ENCODE measurements at regions not wholly inside any gene's neighbourhood (a gene's known extent, or its start where the extent isn't known, plus 50 kb on each side); places are given as distances from the start of the nearest gene placed in this dataset.
"Not testable (repeated sequence)": the region's sequence is repeated elsewhere in the genome, so short reads cannot be mapped to it uniquely, and the experiment has no call there.

DNA sequence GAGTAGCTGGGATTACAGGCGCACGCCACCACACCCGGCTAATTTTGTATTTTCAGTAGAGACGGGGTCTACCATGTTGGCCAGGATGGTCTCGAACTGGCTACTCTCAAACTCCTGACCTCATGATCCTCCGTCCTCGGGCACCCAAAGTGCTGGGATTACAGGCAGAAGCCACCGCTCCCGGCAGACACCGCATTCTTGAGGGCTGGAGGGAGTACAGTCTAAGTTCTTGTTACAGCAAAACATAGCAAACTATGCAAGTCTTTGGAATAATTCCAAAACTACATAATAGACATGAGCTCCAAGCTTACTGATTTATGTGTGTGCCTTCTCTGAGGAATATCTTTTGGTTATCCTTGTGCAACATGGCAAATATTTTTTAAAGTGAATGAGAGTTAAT, 299.1 kb upstream of the ZNF658 start:
- peak; percentile 43 for DNase-seq (ENCODE audit: low spot score)

DNA sequence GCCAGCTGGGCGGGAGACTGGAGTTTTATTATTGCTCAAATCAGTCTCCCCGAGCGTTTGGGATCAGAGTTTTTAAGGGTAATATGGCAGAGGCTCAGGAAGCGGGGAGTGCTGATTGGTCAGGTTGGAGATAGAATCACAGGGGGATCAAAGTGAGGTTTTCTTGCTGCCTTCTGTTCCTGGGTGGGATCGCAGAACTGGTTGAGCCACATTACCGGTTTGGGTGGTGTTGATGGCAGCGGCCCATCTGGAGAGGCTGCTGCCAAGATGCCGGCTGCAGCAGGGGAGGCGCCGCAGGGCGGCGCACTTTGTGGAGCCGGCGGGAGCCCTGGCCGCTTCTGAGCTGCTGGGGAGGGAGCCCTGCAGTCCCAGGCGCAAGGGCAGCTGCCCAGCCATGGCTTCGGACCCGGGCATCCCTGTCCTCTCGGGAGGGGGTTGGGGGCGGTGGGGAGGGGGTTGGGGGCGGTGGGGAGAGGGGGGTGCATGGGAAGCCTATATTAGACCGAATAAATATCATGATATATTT, 268.9 kb upstream of the ZNF658 start:
- DNase-seq (ENCODE audit: low spot score); intact Hi-C loops (cut with DNase I); ATAC-seq: not testable (repeated sequence)

More for the DNA sequence above, 299.1 kb upstream of the ZNF658 start:
- ATAC-seq; intact Hi-C loops (cut with DNase I): not testable (repeated sequence)

DNA sequence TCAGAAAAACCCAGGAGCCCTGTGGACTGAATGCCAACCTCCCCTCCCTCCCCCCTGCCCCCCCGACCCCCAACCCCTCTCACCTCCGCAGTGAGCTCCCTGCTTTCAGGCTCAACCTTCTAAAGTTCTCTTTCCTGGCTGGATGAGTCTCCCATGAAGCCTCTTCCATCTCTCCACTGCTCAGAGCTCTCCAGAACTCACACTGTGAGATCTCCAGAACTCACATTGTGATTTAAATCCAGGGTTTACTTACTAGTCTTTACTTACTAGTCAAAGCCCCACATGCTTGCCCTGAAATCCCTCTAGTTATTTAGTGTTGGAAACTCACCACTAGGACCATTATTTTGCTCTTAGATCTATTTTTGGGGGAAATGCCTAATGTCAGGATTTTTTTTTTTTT, 252.8 kb upstream of the ZNF658 start:
- intact Hi-C loops (cut with DNase I); ATAC-seq; DNase-seq (ENCODE audit: low spot score): not testable (repeated sequence)

DNA sequence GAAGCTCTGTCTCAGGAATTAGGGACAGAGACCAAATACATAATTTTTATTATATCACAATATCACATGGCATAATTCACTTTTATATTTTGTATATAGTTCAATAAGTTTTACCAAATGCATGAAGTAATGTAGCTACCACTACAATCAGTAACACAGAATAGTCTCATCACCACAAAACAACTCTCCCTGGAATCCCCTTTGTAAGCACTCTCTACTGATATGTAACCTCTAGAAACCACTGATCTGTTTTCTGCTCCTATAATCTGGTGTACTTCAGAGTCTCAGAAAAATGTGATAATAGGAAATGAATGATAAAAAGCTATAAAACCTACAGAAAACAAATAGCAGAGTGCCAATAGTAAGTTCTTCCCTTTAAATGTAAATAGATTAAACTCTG, 210.3 kb upstream of the ZNF658 start:
- intact Hi-C loops (cut with DNase I); DNase-seq (ENCODE audit: low spot score); ATAC-seq: not testable (repeated sequence)

DNA sequence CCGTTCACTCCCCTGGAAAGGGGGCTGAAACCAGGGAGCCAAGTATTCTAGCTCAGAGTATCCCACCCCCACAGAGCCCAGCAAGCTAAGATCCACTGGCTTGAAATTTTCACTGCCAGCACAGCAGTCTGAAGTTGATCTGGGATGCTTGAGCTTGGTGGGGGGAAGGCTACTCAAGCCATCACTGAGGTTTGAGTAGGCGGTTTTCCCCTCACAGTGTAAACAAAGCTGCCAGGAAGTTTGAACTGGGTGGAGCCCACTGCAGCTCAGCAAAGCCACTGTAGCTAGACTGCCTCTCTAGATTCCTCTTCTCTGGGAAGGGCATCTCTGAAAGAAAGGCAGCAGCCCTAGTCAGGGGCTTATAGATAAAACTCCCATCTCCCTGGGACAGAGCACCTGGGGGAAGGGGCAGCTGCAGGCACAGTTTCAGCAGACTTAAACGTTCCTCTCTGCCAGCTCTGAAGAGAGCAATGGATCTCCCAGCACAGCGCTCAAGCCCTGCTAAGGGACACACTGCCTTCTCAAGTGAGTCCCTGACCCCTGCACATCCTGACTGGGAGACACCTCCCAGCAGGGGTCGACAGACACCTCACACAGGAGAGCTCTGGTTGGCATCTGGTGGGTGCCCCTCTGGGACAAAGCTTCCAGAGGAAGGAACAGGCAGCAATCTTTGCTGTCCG, 204.8 kb upstream of the ZNF658 start:
- not testable (repeated sequence) for ATAC-seq

DNA sequence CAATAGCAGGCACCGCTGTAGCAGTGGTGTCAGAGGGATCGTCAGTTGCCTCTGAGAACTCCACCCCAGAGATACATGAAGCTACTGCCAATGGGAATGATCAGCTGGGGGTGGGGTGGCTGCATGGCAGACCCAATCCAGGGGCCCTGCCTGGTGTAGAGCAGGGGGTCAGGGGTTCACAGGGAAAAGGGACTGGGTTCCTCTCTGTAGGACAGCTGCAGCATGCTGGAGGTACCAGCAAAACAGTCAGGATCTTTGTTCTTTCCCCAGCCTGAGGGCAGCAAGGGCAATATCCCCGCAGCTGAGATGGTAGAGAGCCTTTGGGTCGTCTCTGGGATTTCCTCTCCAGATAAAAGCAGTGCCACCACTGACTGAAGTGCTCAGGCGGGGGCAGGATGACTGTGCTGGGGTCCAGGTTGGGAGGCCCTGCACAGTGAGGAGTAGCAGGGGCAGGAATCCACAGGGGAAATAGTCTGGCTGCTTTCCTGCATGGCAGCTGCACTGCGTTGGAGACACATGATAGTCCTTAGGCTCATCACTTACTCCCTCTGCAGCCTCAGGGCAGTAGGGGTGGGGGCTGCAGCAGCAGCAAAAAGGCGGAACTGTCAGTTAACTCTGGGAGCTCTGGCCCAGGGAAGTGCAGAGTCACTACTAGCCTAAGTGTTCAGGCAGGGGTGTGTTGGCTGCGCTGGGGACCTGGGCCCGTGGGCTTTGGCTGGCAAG, 203.0 kb upstream of the ZNF658 start:
- intact Hi-C loops (cut with DNase I); DNase-seq (ENCODE audit: low spot score); ATAC-seq: not testable (repeated sequence)

More for the DNA sequence above, 204.8 kb upstream of the ZNF658 start:
- DNase-seq (ENCODE audit: low spot score); intact Hi-C loops (cut with DNase I): not testable (repeated sequence)

DNA sequence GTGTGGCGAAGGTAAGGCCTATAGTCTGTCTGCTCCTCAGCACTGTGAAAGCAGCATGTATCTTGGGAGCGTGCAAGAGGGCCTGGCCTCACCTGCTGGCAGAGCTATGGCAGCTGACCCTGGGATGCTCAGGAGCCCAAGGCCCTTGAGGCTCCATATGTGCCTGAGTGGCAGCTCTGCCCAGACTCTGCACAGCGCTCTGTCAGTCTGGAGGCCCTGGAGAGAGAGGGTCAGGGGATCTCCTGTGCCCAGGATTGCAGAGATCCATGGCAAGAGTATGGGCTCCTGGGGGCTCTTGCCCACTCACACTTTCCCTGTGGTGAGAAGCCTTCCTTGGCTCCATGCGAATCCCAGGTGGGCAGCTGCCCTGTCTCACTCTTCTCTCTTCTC, 202.5 kb upstream of the ZNF658 start:
- DNase-seq (ENCODE audit: low spot score); ATAC-seq; intact Hi-C loops (cut with DNase I): not testable (repeated sequence)

DNA sequence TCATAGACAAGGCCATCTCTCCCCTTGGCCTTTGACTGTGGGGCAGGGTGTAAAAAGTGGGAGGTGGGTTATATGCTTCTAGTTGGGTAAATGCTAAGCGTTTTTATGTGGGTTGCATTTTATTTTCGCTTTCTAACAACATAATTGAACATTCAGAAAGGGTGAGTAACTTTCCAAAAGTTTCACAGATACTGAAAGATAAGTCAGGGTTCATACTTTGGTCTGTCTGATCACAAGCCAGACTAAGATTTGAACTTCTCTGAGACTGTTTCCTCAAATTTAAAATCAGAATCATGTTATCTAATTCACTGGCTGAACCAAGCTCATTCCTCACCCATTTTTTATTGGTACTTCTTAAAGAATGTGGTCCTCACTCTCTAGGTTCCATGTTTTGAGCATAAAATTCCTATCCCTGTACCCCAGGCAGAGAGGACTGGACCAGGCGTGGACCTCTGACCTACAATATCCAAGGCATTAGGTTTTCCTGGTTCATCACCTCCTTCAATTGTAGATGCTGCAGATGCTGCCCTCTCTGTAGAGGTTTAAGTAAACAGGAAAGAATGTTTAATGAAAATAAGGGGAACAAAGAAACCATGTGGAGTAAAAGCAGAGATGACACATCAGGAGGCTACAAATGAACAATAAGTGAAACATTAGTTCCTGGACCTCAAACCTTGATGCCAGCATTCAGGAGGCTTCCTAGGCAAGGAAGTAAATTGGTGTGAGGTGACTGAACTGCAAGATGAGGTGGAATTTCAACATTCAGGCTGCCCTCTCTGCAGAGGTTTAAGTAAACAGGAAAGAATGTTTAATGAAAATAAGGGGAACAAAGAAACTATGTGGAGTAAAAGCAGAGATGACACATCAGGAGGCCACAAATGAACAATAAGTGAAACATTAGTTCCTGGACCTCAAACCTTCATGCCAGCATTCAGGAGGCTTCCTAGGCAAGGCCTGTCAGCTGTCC, 198.8 kb upstream of the ZNF658 start:
- DNase-seq (ENCODE audit: low spot score); ATAC-seq; intact Hi-C loops (cut with DNase I): not testable (repeated sequence)

DNA sequence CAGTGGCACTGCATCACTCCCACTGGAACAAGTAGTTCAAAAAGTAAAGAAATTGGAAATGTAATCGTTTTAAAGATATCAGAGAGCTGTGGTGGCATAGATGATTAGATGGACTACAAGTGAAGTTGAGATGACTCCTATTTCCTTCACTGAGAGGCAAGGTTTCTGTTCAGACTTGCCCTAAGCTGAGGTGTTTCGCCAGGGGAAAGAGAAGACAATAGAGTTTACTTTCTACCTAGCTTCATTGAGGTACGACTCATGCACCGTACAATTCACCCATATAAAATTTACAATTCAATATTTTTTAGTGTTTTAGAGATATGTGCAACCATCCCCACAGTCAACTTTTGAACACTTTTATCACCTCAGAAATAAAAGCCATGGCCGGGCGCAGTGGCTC, 189.0 kb upstream of the ZNF658 start:
- ATAC-seq; DNase-seq (ENCODE audit: low spot score); intact Hi-C loops (cut with DNase I): not testable (repeated sequence)

DNA sequence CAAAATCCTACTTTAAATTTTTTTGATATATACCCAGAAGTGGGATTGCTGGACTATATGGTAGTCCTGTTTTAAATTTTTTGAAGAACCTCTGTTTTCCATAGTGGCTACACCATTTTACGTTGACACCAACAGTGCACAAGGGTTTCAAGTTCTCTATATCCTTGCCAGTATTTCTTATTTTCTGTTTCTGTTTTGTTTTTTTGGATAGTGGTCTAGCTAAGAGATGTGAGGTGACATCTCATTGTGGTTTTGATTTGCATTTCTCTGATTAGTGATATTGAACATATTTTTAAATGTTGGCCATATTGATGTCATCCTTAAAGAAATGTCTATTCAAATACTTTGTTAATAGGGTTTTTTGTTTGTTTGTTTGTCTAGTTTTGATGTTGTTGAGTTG, 187.7 kb upstream of the ZNF658 start:
- ATAC-seq; intact Hi-C loops (cut with DNase I); DNase-seq (ENCODE audit: low spot score): not testable (repeated sequence)

DNA sequence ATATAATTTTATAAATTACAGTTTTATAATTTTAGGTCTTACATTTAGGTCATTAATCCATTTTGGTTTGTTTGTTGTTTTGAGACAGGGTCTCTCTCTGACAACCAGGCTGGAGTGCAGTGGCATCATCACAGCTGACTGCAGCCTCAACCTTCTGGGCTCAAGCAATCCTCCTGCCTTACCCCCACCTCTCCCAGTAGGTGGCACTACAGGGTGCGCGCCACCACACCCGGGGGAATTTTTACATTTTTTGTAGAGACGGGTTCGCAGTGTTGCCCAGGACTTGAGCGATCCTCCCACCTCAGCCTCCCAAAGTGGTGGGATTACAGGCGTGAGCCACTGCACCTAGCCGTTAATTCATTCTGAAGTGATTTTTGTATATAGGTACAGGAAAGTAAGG, 187.0 kb upstream of the ZNF658 start:
- intact Hi-C loops (cut with DNase I); ATAC-seq; DNase-seq (ENCODE audit: low spot score): not testable (repeated sequence)

DNA sequence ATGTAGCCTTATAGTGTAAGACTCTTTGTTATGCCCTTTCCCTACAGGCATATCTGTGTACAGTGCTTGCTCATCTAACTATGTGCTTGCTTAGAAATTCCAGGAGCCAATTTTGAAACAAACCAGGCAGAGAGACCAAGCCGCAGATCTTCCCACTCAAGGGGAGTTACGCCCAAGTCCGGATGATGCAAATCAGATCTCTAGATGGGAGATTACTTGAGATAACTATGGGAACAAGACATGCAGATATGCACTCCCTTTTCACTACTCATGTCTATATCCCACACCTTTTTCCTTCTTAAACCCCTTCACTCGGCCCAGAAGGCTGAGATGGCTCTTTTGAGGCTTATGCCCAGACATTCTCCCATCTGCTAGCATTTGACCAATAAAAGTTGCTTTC, 179.7 kb upstream of the ZNF658 start:
- ATAC-seq; DNase-seq (ENCODE audit: low spot score); intact Hi-C loops (cut with DNase I): not testable (repeated sequence)

DNA sequence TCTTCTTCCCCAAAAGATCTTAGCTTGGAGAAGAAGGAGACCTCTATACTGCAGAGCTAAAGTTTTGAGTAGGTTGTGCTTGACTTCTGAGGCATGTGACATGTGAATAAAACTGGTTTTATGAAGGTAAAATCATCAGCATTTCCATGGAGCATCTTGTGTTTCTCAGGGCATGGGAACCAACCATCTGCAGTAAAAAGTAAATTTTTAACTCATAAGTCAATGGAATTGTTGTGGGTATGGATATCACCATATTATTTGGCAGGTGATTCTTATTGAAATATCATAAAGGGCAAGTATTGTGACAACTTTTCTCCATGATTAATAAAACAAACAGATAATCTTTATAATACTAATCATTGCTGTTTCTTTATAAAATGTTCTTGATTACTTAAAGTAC, 173.0 kb upstream of the ZNF658 start:
- intact Hi-C loops (cut with DNase I); ATAC-seq; DNase-seq (ENCODE audit: low spot score): not testable (repeated sequence)

DNA sequence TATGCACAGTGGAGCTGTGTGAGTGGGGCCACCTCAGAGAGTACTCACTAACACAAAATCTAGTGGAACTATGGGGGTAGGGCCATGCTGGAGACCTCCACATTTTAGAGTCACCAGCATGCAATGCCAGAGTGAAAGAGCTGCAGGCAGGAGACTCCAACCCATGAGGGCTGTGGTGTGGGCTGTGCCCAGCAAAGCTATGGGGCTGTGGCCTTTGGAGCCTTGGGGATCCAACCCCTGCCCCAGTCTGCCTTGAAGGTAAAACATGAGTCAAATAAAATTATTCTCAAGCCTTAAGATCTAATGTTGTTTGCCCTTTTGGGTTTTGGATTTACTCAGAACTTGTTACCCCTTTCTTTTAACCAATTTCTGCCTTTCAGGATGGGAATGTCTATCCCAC, 163.8 kb upstream of the ZNF658 start:
- ATAC-seq; DNase-seq (ENCODE audit: low spot score); intact Hi-C loops (cut with DNase I): not testable (repeated sequence)

DNA sequence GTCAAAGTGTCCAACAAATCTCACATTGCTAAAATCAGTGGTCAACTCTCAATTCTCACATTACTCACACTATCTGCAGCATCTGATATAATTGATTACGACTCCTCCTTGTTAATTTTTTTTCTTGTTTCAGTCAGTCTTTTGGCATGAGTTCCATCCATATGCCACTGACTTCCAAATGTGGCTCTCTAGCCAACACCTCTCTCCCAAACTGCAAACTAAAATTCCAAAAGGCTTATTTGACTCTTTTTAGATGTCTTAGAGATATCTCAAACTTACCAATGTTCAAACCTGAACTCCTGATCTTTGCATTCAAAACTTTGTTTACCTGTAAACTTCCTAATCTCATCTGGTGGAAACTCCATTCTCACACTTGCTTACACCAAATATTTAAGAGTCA, 162.1 kb upstream of the ZNF658 start:
- DNase-seq (ENCODE audit: low spot score); intact Hi-C loops (cut with DNase I); ATAC-seq: not testable (repeated sequence)

DNA sequence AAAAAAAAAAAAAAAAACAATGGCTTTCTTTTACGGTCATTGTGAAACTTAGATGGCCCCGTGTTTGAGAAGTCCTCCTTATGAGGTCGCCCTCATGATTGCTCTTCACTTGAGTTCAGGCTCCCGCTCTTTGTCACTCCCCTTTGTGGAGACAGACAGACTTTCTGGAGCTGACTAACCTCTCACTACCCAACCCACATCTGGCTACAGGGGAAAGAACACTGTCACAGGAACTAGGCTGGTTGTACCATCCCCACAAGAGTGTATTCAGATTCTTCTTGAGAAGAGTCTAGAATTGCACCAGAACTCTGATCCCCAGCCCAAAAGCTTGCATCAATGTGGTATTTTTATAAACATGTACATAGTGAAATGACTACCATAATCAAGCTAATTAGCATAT, 160.4 kb upstream of the ZNF658 start:
- ATAC-seq; intact Hi-C loops (cut with DNase I); DNase-seq (ENCODE audit: low spot score): not testable (repeated sequence)

DNA sequence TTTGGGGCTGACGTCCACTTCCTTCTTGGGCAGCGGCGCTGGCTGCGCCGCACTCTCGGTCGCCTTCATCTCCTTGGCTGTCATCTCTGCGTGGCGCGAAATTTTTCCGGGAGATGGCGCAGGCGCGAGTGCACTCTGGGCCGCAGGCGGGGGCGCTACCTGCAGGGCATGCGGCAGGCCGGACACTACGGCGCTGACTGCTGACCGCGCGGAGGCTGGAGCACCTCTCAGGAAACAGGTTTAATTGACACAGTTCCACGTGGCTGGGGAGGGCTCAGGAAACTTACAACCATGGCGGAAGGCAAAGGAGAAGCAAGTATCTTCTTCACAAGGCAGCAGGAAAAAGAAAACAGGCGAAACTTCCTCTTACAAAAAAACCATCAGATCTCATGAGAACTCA, 154.7 kb upstream of the ZNF658 start:
- DNase-seq (ENCODE audit: low spot score), result peak; percentile 30
- intact Hi-C loops (cut with DNase I); ATAC-seq: not testable (repeated sequence)

DNA sequence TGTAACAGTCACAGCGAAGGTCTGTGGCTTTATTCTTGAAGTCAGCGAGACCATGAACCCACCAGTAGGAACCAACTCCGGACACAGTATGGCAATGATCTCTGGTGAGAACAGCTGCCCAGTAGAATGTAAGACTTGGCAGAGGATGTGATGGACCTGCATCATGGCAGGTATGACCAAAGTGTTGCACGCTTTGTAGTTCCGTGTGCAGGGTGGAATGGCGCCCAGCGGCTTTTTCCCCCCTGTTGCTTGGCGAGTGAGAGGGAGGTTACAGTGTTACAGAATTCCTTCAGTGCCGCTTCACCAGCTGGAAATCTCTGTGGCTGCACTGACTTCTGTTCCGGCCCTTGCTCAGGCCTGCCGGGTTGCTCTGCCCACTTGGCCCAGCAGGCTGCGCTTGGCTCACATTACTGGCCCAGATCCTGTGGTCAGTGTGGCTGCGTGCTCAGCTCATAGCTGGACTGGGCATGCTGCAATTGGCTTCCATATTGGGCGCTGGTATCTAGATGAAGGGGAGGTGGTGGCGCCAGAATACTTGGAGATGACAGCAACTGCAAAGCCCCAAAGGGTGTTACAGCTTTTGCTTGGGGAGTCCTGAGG, 148.1 kb upstream of the ZNF658 start:
- ATAC-seq; DNase-seq (ENCODE audit: low spot score): not testable (repeated sequence)

More for the DNA sequence above, 148.1 kb upstream of the ZNF658 start:
- intact Hi-C loops (cut with DNase I), result not testable (repeated sequence)
